MM.1S (cell line): ENCODE measurements at regions not wholly inside any gene's neighbourhood (a gene's known extent, or its start where the extent isn't known, plus 50 kb on each side); places are given as distances from the start of the nearest gene placed in this dataset.
"Not testable (repeated sequence)": the region's sequence is repeated elsewhere in the genome, so short reads cannot be mapped to it uniquely, and the experiment has no call there.

Experiments
- DNase-seq: peaks from one replicate; pipeline ENCODE4 v3.0.0-alpha.2; 2015
- H2AFZ ChIP-seq: fragments of 300-600 bp; sonication (generic); 2 replicates; pipeline ENCODE4 v1.6.0; 2016; ENCODE audit warnings: antibody characterized with exemption, low read length
- H3F3A ChIP-seq: fragments of 300-600 bp; sonication (generic); 2 replicates; pipeline ENCODE4 v1.6.1; 2016; ENCODE audit warnings: mild to moderate bottlenecking, antibody characterized with exemption, low read length, moderate library complexity, mixed read lengths; ENCODE audit not compliant: insufficient read depth
- H3K27ac ChIP-seq: fragments of 300-600 bp; sonication (generic); 2 replicates; pipeline ENCODE4 v1.5.1; 2016; ENCODE audit warnings: mild to moderate bottlenecking, low read length
- H3K27me3 ChIP-seq: fragments of 300-600 bp; sonication (generic); replicated peaks from 2 replicates; pipeline ENCODE4 v1.6.0; 2016; ENCODE audit warnings: low read length; ENCODE audit not compliant: insufficient read depth
- H3K36me3 ChIP-seq: fragments of 300-600 bp; sonication (generic); replicated peaks from 2 replicates; pipeline ENCODE4 v1.6.1; 2016; ENCODE audit warnings: mild to moderate bottlenecking, low read length, mixed read lengths; ENCODE audit not compliant: insufficient read depth
- H3K4me1 ChIP-seq: fragments of 300-600 bp; sonication (generic); 2 replicates; pipeline ENCODE4 v1.6.1; 2016; ENCODE audit warnings: low read length, mixed read lengths
- H3K4me2 ChIP-seq: fragments of 300-600 bp; sonication (generic); 2 replicates; pipeline ENCODE4 v1.6.0; 2016; ENCODE audit warnings: low read depth, low read length
- H3K4me3 ChIP-seq: fragments of 300-600 bp; sonication (generic); 2 replicates; pipeline ENCODE4 v1.5.1; 2016; ENCODE audit warnings: low read length, mixed read lengths
- H3K79me2 ChIP-seq: fragments of 300-600 bp; sonication (generic); 2 replicates; pipeline ENCODE4 v1.6.1; 2016; ENCODE audit warnings: mixed run types, low read length, mixed read lengths
- H3K9ac ChIP-seq: fragments of 300-600 bp; sonication (generic); 2 replicates; pipeline ENCODE4 v1.6.1; 2016; ENCODE audit warnings: low read length, mixed read lengths
- H3K9me2 ChIP-seq: fragments of 300-600 bp; sonication (generic); replicated peaks from 2 replicates; pipeline ENCODE4 v1.6.1; 2016; ENCODE audit warnings: mild to moderate bottlenecking, low read length, mixed read lengths; ENCODE audit not compliant: insufficient read depth
- H3K9me3 ChIP-seq: fragments of 300-600 bp; sonication (generic); replicated peaks from 2 replicates; pipeline ENCODE4 v1.6.1; 2016; ENCODE audit warnings: mild to moderate bottlenecking, low read length, mixed read lengths; ENCODE audit not compliant: insufficient read depth
- H4K20me1 ChIP-seq: fragments of 300-600 bp; sonication (generic); 2 replicates; pipeline ENCODE4 v1.6.1; 2016; ENCODE audit warnings: mild to moderate bottlenecking, low read length, moderate library complexity, mixed read lengths; ENCODE audit not compliant: insufficient read depth
- CTCF ChIP-seq: fragments of 300-600 bp; sonication (generic); IDR thresholded peaks from 2 replicates; pipeline ENCODE4 v1.5.1; 2016; ENCODE audit warnings: antibody characterized with exemption, low read length, mixed read lengths
- EZH2 ChIP-seq: fragments of 300-600 bp; sonication (generic); optimal IDR thresholded peaks from 2 replicates; pipeline ENCODE3; 2017; ENCODE audit warnings: low read depth, mild to moderate bottlenecking, antibody characterized with exemption, low read length, mixed read lengths
- EZH2phosphoT487 ChIP-seq: fragments of 300-600 bp; sonication (generic); IDR thresholded peaks from 2 replicates; pipeline ENCODE4 v1.6.1; 2018; ENCODE audit warnings: antibody characterized with exemption, low read length

- H3F3A ChIP-seq = no peaks in the 10 kb centered on the region
- no peak for DNase-seq
- no peak overlapping the region for H3K9ac ChIP-seq
- H3K79me2 ChIP-seq = no peaks in the 10 kb centered on the region
- no peaks in the 10 kb centered on the region for H3K27me3 ChIP-seq
- 0 out of 2 replicates have a peak overlapping the region, but pooled peaks have one; percentile 6 for H3K4me2 ChIP-seq
- H3K9me2 ChIP-seq = no peaks in the 10 kb centered on the region
- no peak overlapping the region for H3K4me3 ChIP-seq
- H2AFZ ChIP-seq = no peak overlapping the region
- no peaks in the 10 kb centered on the region for H3K9me3 ChIP-seq
- no peaks in the 10 kb centered on the region for H3K36me3 ChIP-seq
- no peaks in the 10 kb centered on the region for H3K4me1 ChIP-seq
- TF ChIP-seq EZH2phosphoT487 (no peak), CTCF (no peak), EZH2 (no peak)
- H4K20me1 ChIP-seq = no peaks in the 10 kb centered on the region
- no peak overlapping the region for H3K27ac ChIP-seq
Measured at GRCh38 chr6:170037541-170038250, 253.2 kb downstream of the DLL1 start.

GRCh38 chr6:170036916-170037315 lies 254.0 kb downstream of the DLL1 start:
- Histone ChIP-seq H3K9me2 (no peaks in the 10 kb centered on the region), H3K27me3 (no peaks in the 10 kb centered on the region), H3K79me2 (no peaks in the 10 kb centered on the region), H2AFZ (no peak overlapping the region), H3K4me1 (no peaks in the 10 kb centered on the region), H4K20me1 (no peaks in the 10 kb centered on the region), H3K4me2 (no peak overlapping the region), H3K36me3 (no peaks in the 10 kb centered on the region), H3K9me3 (no peaks in the 10 kb centered on the region), H3K27ac (no peak overlapping the region), H3K4me3 (no peak overlapping the region), H3F3A (no peaks in the 10 kb centered on the region), H3K9ac (no peak overlapping the region)
- no peak for DNase-seq
- TF ChIP-seq CTCF = no peak
- no peak for TF ChIP-seq EZH2
- no peak for TF ChIP-seq EZH2phosphoT487

- not testable (repeated sequence) for H3K4me3 ChIP-seq, H3K36me3 ChIP-seq, H3K9me2 ChIP-seq, H4K20me1 ChIP-seq, H3K9ac ChIP-seq, H3K4me1 ChIP-seq, H3K4me2 ChIP-seq, H3K27me3 ChIP-seq, H3K27ac ChIP-seq, H2AFZ ChIP-seq, H3K9me3 ChIP-seq, DNase-seq, H3K79me2 ChIP-seq, H3F3A ChIP-seq
Measured at GRCh38 chr6:170036367-170036766, 254.5 kb downstream of the DLL1 start.

- no peaks in the 10 kb centered on the region for H3K4me1 ChIP-seq
- H3K9ac ChIP-seq = no peak overlapping the region
- H3K4me3 ChIP-seq = no peak overlapping the region
- no peaks in the 10 kb centered on the region for H3K9me2 ChIP-seq
- TF ChIP-seq EZH2 (no peak), EZH2phosphoT487 (no peak), CTCF (no peak)
- no peak overlapping the region for H3K27ac ChIP-seq
- H4K20me1 ChIP-seq = no peaks in the 10 kb centered on the region
- no peaks in the 10 kb centered on the region for H3K9me3 ChIP-seq
- no peak overlapping the region for H3K4me2 ChIP-seq
- H3K79me2 ChIP-seq = no peaks in the 10 kb centered on the region
- no peaks in the 10 kb centered on the region for H3K27me3 ChIP-seq
- DNase-seq = no peak
- H3K36me3 ChIP-seq = no peaks in the 10 kb centered on the region
- no peak overlapping the region for H2AFZ ChIP-seq
- no peaks in the 10 kb centered on the region for H3F3A ChIP-seq
Measured at GRCh38 chr6:170035901-170036304, 255.0 kb downstream of the DLL1 start.
